GM23338 (cell line): ENCODE measurements at regions not wholly inside any gene's neighbourhood (a gene's known extent, or its start where the extent isn't known, plus 50 kb on each side); places are given as distances from the start of the nearest gene placed in this dataset.

Experiments used
- ATAC-seq: fragments of 200-7000 bp; cut with Tn5 transposase; 3 replicates; pipeline ENCODE4 v1.9.1; 2020
- DNase-seq: peaks from one replicate; pipeline ENCODE4 v3.0.0-alpha.2; 2015; ENCODE audit warnings: low spot score
- H2AFZ ChIP-seq: fragments of 200-600 bp; sonication (generic); 2 replicates; pipeline ENCODE4 v1.8.0; 2016; ENCODE audit warnings: antibody characterized with exemption, mild to moderate bottlenecking, moderate library complexity
- H3F3A ChIP-seq: fragments of 200-600 bp; sonication (generic); replicated peaks from 2 replicates; pipeline ENCODE4 v1.8.0; 2017; ENCODE audit warnings: antibody characterized with exemption, mixed run types, low read depth
- H3K27ac ChIP-seq: fragments of 200-600 bp; sonication (generic); 2 replicates; pipeline ENCODE4 v1.6.1; 2016; ENCODE audit warnings: low read depth
- H3K27me3 ChIP-seq: fragments of 200-600 bp; sonication (generic); 2 replicates; pipeline ENCODE4 v1.8.0; 2016; ENCODE audit warnings: mild to moderate bottlenecking, mixed run types, moderate library complexity; ENCODE audit not compliant: insufficient read depth
- H3K36me3 ChIP-seq: fragments of 200-600 bp; sonication (generic); 2 replicates; pipeline ENCODE4 v1.8.0; 2016; ENCODE audit warnings: mild to moderate bottlenecking; ENCODE audit not compliant: insufficient read depth
- H3K4me1 ChIP-seq: fragments of 200-600 bp; sonication (generic); 2 replicates; pipeline ENCODE4 v1.8.0; 2016; ENCODE audit warnings: mild to moderate bottlenecking, moderate library complexity; ENCODE audit not compliant: insufficient read depth
- H3K4me2 ChIP-seq: fragments of 200-600 bp; sonication (generic); 2 replicates; pipeline ENCODE4 v1.7.1; 2017; ENCODE audit warnings: mixed run types
- H3K4me3 ChIP-seq: fragments of 200-600 bp; sonication (generic); 2 replicates; pipeline ENCODE4 v1.6.1; 2016; ENCODE audit warnings: mixed run types
- H3K79me2 ChIP-seq: fragments of 200-600 bp; sonication (generic); replicated peaks from 2 replicates; pipeline ENCODE4 v1.8.0; 2017; ENCODE audit warnings: mild to moderate bottlenecking; ENCODE audit not compliant: insufficient read depth
- H3K9me2 ChIP-seq: fragments of 200-600 bp; sonication (generic); 2 replicates; pipeline ENCODE4 v1.8.0; 2017; ENCODE audit not compliant: insufficient read depth
- H4K20me1 ChIP-seq: fragments of 200-600 bp; sonication (generic); replicated peaks from 2 replicates; pipeline ENCODE4 v1.8.0; 2017; ENCODE audit warnings: mild to moderate bottlenecking; ENCODE audit not compliant: insufficient read depth
- H3K27ac Mint-ChIP-seq: 2 replicates; pipeline ENCODE4 v1.8.0; 2020; ENCODE audit warnings: inconsistent platforms, mild to moderate bottlenecking, moderate library complexity, mixed read lengths
- H3K27me3 Mint-ChIP-seq: 3 replicates; pipeline ENCODE4 v1.8.0; 2022; ENCODE audit warnings: low read depth, mild to moderate bottlenecking, moderate library complexity, mixed read lengths, inconsistent platforms; ENCODE audit not compliant: insufficient read depth, poor library complexity
- H3K36me3 Mint-ChIP-seq: 3 replicates; pipeline ENCODE4 v1.8.0; 2021; ENCODE audit warnings: low read depth, mild to moderate bottlenecking, inconsistent platforms, moderate library complexity, mixed read lengths
- H3K4me1 Mint-ChIP-seq: 3 replicates; pipeline ENCODE4 v1.8.0; 2020; ENCODE audit warnings: mild to moderate bottlenecking, inconsistent platforms, mixed read lengths
- H3K4me3 Mint-ChIP-seq: 3 replicates; pipeline ENCODE4 v1.8.0; 2021; ENCODE audit warnings: moderate library complexity, mild to moderate bottlenecking, inconsistent platforms, mixed read lengths
- H3K9me3 Mint-ChIP-seq: 3 replicates; pipeline ENCODE4 v1.8.0; 2020; ENCODE audit warnings: moderate library complexity, mild to moderate bottlenecking, inconsistent platforms, mixed read lengths
- CREB1 ChIP-seq: fragments of 250-450 bp; sonication (Bioruptor Pico); IDR thresholded peaks from 2 replicates; pipeline ENCODE4 v1.5.0; 2020; ENCODE audit warnings: low read depth, mild to moderate bottlenecking, moderate library complexity
- EZH2 ChIP-seq: fragments of 200-600 bp; sonication (generic); IDR thresholded peaks from one replicate; pipeline ENCODE4 v1.8.0; 2017; ENCODE audit warnings: antibody characterized with exemption, mild to moderate bottlenecking, low read depth; ENCODE audit not compliant: unreplicated experiment
- EZH2phosphoT487 ChIP-seq: fragments of 200-600 bp; sonication (generic); IDR thresholded peaks from one replicate; pipeline ENCODE4 v1.8.1; 2018; ENCODE audit warnings: antibody characterized with exemption; ENCODE audit not compliant: unreplicated experiment
- JUNB ChIP-seq: IDR thresholded peaks from one replicate; pipeline ENCODE4 v1.6.1; 2016; ENCODE audit warnings: antibody characterized with exemption; ENCODE audit not compliant: unreplicated experiment
- ZNF114 ChIP-seq: fragments of 250-450 bp; sonication (Bioruptor Pico); IDR thresholded peaks from 2 replicates; pipeline ENCODE4 v1.5.0; 2020; ENCODE audit warnings: mild to moderate bottlenecking, moderate library complexity
- TF ChIP-seq, protein P1 (sequence below): fragments of 250-450 bp; sonication (Bioruptor Pico); IDR thresholded peaks from 2 replicates; pipeline ENCODE4 v1.5.0; 2020; ENCODE audit warnings: mild to moderate bottlenecking, moderate library complexity
- TF ChIP-seq, protein P2 (sequence below): IDR thresholded peaks from 2 replicates; pipeline ENCODE4 v1.6.1; 2016; ENCODE audit warnings: antibody characterized with exemption

DNA sequence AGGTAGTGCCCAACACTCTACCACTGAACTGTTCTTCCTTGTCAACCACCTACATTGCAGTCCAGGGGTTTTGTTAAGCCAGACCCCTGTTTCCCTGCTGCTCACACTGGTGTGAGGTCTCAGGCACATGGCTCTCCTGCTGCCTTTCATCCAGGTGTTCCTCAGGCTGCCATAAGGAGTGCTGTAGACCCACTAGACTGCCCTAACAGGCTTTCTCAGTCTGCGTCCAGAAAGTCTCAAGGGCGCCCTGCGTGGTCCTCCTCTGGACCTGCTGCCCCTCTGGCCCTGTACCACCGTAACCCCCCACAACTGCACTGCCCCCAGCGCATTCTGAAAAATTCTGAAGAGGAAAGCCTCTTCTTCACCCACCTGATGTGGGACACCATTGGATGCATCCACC lies 225.7 kb upstream of the ANKRD30A start:
- H3K4me3 Mint-ChIP-seq, result no peak overlapping the region
- H3K27me3 ChIP-seq, result no peaks in the 10 kb centered on the region
- no peaks in the 10 kb centered on the region for H3K4me1 ChIP-seq
- H3K36me3 Mint-ChIP-seq, result peaks cover 30% of the 10 kb centered on the region
- H3K27ac ChIP-seq, result no peak overlapping the region
- no peaks in the 10 kb centered on the region for H3K79me2 ChIP-seq
- no peaks in the 10 kb centered on the region for H4K20me1 ChIP-seq
- no peaks in the 10 kb centered on the region for H3F3A ChIP-seq
- H3K9me3 Mint-ChIP-seq, result peaks cover 95% of the 10 kb centered on the region
- H3K27ac Mint-ChIP-seq, result no peak overlapping the region
- no peak for ATAC-seq
- peaks cover 2% of the 10 kb centered on the region for H3K27me3 Mint-ChIP-seq
- H3K36me3 ChIP-seq, result no peaks in the 10 kb centered on the region
- no peak overlapping the region for H3K4me3 ChIP-seq
- H2AFZ ChIP-seq, result no peak overlapping the region
- TF ChIP-seq, protein P1, sequence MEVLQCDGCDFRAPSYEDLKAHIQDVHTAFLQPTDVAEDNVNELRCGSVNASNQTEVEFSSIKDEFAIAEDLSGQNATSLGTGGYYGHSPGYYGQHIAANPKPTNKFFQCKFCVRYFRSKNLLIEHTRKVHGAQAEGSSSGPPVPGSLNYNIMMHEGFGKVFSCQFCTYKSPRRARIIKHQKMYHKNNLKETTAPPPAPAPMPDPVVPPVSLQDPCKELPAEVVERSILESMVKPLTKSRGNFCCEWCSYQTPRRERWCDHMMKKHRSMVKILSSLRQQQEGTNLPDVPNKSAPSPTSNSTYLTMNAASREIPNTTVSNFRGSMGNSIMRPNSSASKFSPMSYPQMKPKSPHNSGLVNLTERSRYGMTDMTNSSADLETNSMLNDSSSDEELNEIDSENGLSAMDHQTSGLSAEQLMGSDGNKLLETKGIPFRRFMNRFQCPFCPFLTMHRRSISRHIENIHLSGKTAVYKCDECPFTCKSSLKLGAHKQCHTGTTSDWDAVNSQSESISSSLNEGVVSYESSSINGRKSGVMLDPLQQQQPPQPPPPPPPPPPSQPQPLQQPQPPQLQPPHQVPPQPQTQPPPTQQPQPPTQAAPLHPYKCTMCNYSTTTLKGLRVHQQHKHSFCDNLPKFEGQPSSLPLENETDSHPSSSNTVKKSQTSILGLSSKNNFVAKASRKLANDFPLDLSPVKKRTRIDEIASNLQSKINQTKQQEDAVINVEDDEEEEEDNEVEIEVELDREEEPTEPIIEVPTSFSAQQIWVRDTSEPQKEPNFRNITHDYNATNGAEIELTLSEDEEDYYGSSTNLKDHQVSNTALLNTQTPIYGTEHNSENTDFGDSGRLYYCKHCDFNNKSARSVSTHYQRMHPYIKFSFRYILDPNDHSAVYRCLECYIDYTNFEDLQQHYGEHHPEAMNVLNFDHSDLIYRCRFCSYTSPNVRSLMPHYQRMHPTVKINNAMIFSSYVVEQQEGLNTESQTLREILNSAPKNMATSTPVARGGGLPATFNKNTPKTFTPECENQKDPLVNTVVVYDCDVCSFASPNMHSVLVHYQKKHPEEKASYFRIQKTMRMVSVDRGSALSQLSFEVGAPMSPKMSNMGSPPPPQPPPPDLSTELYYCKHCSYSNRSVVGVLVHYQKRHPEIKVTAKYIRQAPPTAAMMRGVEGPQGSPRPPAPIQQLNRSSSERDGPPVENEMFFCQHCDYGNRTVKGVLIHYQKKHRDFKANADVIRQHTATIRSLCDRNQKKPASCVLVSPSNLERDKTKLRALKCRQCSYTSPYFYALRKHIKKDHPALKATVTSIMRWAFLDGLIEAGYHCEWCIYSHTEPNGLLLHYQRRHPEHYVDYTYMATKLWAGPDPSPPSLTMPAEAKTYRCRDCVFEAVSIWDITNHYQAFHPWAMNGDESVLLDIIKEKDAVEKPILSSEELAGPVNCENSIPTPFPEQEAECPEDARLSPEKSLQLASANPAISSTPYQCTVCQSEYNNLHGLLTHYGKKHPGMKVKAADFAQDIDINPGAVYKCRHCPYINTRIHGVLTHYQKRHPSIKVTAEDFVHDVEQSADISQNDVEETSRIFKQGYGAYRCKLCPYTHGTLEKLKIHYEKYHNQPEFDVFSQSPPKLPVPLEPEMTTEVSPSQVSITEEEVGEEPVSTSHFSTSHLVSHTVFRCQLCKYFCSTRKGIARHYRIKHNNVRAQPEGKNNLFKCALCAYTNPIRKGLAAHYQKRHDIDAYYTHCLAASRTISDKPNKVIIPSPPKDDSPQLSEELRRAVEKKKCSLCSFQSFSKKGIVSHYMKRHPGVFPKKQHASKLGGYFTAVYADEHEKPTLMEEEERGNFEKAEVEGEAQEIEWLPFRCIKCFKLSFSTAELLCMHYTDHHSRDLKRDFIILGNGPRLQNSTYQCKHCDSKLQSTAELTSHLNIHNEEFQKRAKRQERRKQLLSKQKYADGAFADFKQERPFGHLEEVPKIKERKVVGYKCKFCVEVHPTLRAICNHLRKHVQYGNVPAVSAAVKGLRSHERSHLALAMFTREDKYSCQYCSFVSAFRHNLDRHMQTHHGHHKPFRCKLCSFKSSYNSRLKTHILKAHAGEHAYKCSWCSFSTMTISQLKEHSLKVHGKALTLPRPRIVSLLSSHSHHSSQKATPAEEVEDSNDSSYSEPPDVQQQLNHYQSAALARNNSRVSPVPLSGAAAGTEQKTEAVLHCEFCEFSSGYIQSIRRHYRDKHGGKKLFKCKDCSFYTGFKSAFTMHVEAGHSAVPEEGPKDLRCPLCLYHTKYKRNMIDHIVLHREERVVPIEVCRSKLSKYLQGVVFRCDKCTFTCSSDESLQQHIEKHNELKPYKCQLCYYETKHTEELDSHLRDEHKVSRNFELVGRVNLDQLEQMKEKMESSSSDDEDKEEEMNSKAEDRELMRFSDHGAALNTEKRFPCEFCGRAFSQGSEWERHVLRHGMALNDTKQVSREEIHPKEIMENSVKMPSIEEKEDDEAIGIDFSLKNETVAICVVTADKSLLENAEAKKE (CRISPR knock-in tag), result no peak
- no peaks in the 10 kb centered on the region for H3K9me2 ChIP-seq
- DNase-seq, result no peak
- H3K4me2 ChIP-seq, result no peak overlapping the region
- H3K4me1 Mint-ChIP-seq, result no peaks in the 10 kb centered on the region

DNA sequence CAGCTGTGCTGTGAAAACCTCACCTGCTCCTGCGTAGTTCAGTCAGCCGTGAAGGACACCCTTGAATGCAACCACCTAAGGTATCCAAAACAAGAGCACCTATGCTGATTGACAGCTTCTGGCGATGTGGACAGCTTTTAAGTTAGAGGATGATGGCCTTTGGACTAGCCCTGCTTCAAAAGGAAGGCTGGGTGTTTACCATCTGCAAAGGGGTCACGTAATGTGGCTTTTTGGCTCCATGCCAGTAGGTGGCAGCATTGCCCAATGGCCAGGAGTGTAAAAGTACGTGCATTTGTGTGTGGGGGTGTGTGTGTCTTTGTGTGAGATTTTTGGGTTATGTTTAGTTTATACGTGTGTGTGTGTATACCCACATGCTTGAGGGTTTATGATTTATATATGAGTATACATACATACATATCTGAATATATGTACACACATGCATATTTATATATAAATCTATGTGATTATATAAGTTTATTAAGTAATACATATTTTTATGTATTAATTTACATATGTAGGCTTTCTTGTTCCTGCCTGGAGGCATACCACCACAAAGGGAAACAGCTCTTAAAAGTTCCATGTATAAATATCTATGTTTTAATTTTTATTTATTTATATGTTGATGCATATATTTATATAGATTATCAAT lies 236.3 kb upstream of the ANKRD30A start:
- DNase-seq (peak; percentile 74), ATAC-seq (peak; percentile 67)
- H3K36me3 Mint-ChIP-seq, result peaks cover 2% of the 10 kb centered on the region; the same call in 1 of the 3 replicates
- Histone ChIP-seq H4K20me1 (no peaks in the 10 kb centered on the region), H3K79me2 (no peaks in the 10 kb centered on the region), H3K4me3 (no peak overlapping the region), H3K4me1 (no peaks in the 10 kb centered on the region), H3K4me2 (no peak overlapping the region), H3K36me3 (no peaks in the 10 kb centered on the region), H3K27me3 (no peaks in the 10 kb centered on the region), H3K27ac (no peak overlapping the region), H3K9me2 (no peaks in the 10 kb centered on the region), H2AFZ (no peak overlapping the region), H3F3A (no peaks in the 10 kb centered on the region)
- H3K9me3 Mint-ChIP-seq, result peaks cover 39% of the 10 kb centered on the region
- H3K4me1 Mint-ChIP-seq, result no peaks in the 10 kb centered on the region
- no peak overlapping the region for H3K27ac Mint-ChIP-seq
- no peak overlapping the region for H3K4me3 Mint-ChIP-seq
- peaks cover 3% of the 10 kb centered on the region for H3K27me3 Mint-ChIP-seq
- TF ChIP-seq JUNB (no peak), EZH2phosphoT487 (no peak), CREB1 (no peak), EZH2 (no peak), ZNF114 (CRISPR knock-in tag) (no peak)
- TF ChIP-seq, protein P2, sequence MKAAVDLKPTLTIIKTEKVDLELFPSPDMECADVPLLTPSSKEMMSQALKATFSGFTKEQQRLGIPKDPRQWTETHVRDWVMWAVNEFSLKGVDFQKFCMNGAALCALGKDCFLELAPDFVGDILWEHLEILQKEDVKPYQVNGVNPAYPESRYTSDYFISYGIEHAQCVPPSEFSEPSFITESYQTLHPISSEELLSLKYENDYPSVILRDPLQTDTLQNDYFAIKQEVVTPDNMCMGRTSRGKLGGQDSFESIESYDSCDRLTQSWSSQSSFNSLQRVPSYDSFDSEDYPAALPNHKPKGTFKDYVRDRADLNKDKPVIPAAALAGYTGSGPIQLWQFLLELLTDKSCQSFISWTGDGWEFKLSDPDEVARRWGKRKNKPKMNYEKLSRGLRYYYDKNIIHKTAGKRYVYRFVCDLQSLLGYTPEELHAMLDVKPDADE, result no peak
